ENCODE measurements at regions not wholly inside any gene's neighbourhood (a gene's known extent, or its start where the extent isn't known, plus 50 kb on each side); places are given as distances from the start of the nearest gene placed in this dataset.
"Not testable (repeated sequence)": the region's sequence is repeated elsewhere in the genome, so short reads cannot be mapped to it uniquely, and the experiment has no call there.

GRCh38 chr3:22704166-22704565, 499.0 kb upstream of the UBE2E2 start:
- H2BK12ac ChIP-seq (ENCODE audit: low read length): no peak overlapping the region
- no peak overlapping the region for H4K8ac ChIP-seq (ENCODE audit: low read depth, low read length)
- H3K79me2 ChIP-seq (ENCODE audit: control insufficient read depth, insufficient read depth, low read length, poor library complexity): no peaks in the 10 kb centered on the region
- H3K4ac ChIP-seq (ENCODE audit: low read depth, low read length): no peak overlapping the region
- H4K91ac ChIP-seq (ENCODE audit: low read depth, low read length): no peak overlapping the region
- H3K4me2 ChIP-seq (ENCODE audit: low read length): no peak overlapping the region
- H3K27me3 ChIP-seq (ENCODE audit: insufficient read depth, low read length): no peaks in the 10 kb centered on the region
- no peak overlapping the region for H2BK5ac ChIP-seq (ENCODE audit: low read depth, low read length, poor library complexity)
- DNase-seq: no peak
- no peaks in the 10 kb centered on the region for H3K79me1 ChIP-seq (ENCODE audit: low read length)
- no peak overlapping the region for H3K14ac ChIP-seq (ENCODE audit: low read length)
- no peak overlapping the region for H3K18ac ChIP-seq (ENCODE audit: low read length)
- no peaks in the 10 kb centered on the region for H3K36me3 ChIP-seq (ENCODE audit: control insufficient read depth in 1 of 2, insufficient read depth in 2 of 2, low read length in 2 of 2)
- H3K4me1 ChIP-seq (ENCODE audit: control insufficient read depth in 1 of 2, insufficient read depth in 2 of 2, low read length in 2 of 2): no peaks in the 10 kb centered on the region
- H3K27ac ChIP-seq (ENCODE audit: low read depth, low read length): no peak overlapping the region
- peaks cover 6% of the 10 kb centered on the region for H3K9me3 ChIP-seq (ENCODE audit: insufficient read depth, low read depth, low read length)
- H2BK120ac ChIP-seq (ENCODE audit: insufficient read depth, low read length, poor library complexity): no peak overlapping the region
- no peak overlapping the region for H2AFZ ChIP-seq (ENCODE audit: insufficient read depth, low read length, poor library complexity)
- WGBS (ENCODE audit: extremely low coverage, insufficient coverage, insufficient read length): no CpG with 5 or more reads among the region's 3 CpGs
- no peak overlapping the region for H3K23ac ChIP-seq (ENCODE audit: low read length)
- H3K9ac ChIP-seq (ENCODE audit: low read length): no peak overlapping the region
- H3K4me3 ChIP-seq (ENCODE audit: low read depth, low read length): no peak overlapping the region
- no peak overlapping the region for H2AK5ac ChIP-seq (ENCODE audit: low read length)
- no peak overlapping the region for H4K12ac ChIP-seq (ENCODE audit: low read depth, low read length)

- no peak overlapping the region for H4K91ac ChIP-seq (ENCODE audit: low read depth, low read length)
- H3K79me1 ChIP-seq (ENCODE audit: low read length): no peaks in the 10 kb centered on the region
- H2BK12ac ChIP-seq (ENCODE audit: low read length): no peak overlapping the region
- no peaks in the 10 kb centered on the region for H3K36me3 ChIP-seq (ENCODE audit: control insufficient read depth in 1 of 2, insufficient read depth in 2 of 2, low read length in 2 of 2)
- no peak overlapping the region for H2BK5ac ChIP-seq (ENCODE audit: low read depth, low read length, poor library complexity)
- no peak overlapping the region for H2AK5ac ChIP-seq (ENCODE audit: low read length)
- H3K4me3 ChIP-seq (ENCODE audit: low read depth, low read length): no peak overlapping the region
- no peak overlapping the region for H3K14ac ChIP-seq (ENCODE audit: low read length)
- no CpG with 5 or more reads among the region's 6 CpGs for WGBS (ENCODE audit: extremely low coverage, insufficient coverage, insufficient read length)
- H3K23ac ChIP-seq (ENCODE audit: low read length): no peak overlapping the region
- no peak overlapping the region for H3K27ac ChIP-seq (ENCODE audit: low read depth, low read length)
- no peak overlapping the region for H2AFZ ChIP-seq (ENCODE audit: insufficient read depth, low read length, poor library complexity)
- no peak overlapping the region for H3K4me2 ChIP-seq (ENCODE audit: low read length)
- H3K4me1 ChIP-seq (ENCODE audit: control insufficient read depth in 1 of 2, insufficient read depth in 2 of 2, low read length in 2 of 2): no peaks in the 10 kb centered on the region
- no peaks in the 10 kb centered on the region for H3K79me2 ChIP-seq (ENCODE audit: control insufficient read depth, insufficient read depth, low read length, poor library complexity)
- no peaks in the 10 kb centered on the region for H3K27me3 ChIP-seq (ENCODE audit: insufficient read depth, low read length)
- no peak overlapping the region for H3K4ac ChIP-seq (ENCODE audit: low read depth, low read length)
- no peak overlapping the region for H4K8ac ChIP-seq (ENCODE audit: low read depth, low read length)
- no peak overlapping the region for H4K12ac ChIP-seq (ENCODE audit: low read depth, low read length)
- H2BK120ac ChIP-seq (ENCODE audit: insufficient read depth, low read length, poor library complexity): no peak overlapping the region
- no peak overlapping the region for H3K18ac ChIP-seq (ENCODE audit: low read length)
- H3K9me3 ChIP-seq (ENCODE audit: insufficient read depth, low read depth, low read length): peaks cover 6% of the 10 kb centered on the region
- H3K9ac ChIP-seq (ENCODE audit: low read length): no peak overlapping the region
- DNase-seq: no peak
Observed at GRCh38 chr3:22704571-22705354, 498.4 kb upstream of the UBE2E2 start.

- H3K4me2 ChIP-seq (ENCODE audit: low read length); H3K23ac ChIP-seq (ENCODE audit: low read length): not testable (repeated sequence)
Observed at GRCh38 chr3:22706922-22707321, 496.2 kb upstream of the UBE2E2 start.

GRCh38 chr3:22713936-22714335, 489.2 kb upstream of the UBE2E2 start:
- H4K91ac ChIP-seq (ENCODE audit: low read depth, low read length): no peak overlapping the region
- no peaks in the 10 kb centered on the region for H3K4me1 ChIP-seq (ENCODE audit: control insufficient read depth in 1 of 2, insufficient read depth in 2 of 2, low read length in 2 of 2)
- H3K79me2 ChIP-seq (ENCODE audit: control insufficient read depth, insufficient read depth, low read length, poor library complexity): no peaks in the 10 kb centered on the region
- H4K8ac ChIP-seq (ENCODE audit: low read depth, low read length): no peak overlapping the region
- H3K9ac ChIP-seq (ENCODE audit: low read length): no peak overlapping the region
- H4K12ac ChIP-seq (ENCODE audit: low read depth, low read length): no peak overlapping the region
- H2BK120ac ChIP-seq (ENCODE audit: insufficient read depth, low read length, poor library complexity): no peak overlapping the region
- H3K4ac ChIP-seq (ENCODE audit: low read depth, low read length): no peak overlapping the region
- no peak overlapping the region for H2BK5ac ChIP-seq (ENCODE audit: low read depth, low read length, poor library complexity)
- no peak overlapping the region for H3K18ac ChIP-seq (ENCODE audit: low read length)
- H3K4me3 ChIP-seq (ENCODE audit: low read depth, low read length): no peak overlapping the region
- WGBS (ENCODE audit: extremely low coverage, insufficient coverage, insufficient read length): no CpG with 5 or more reads among the region's 3 CpGs
- H3K27me3 ChIP-seq (ENCODE audit: insufficient read depth, low read length): no peaks in the 10 kb centered on the region
- no peak overlapping the region for H2BK12ac ChIP-seq (ENCODE audit: low read length)
- no peak overlapping the region for H3K27ac ChIP-seq (ENCODE audit: low read depth, low read length)
- H3K9me3 ChIP-seq (ENCODE audit: insufficient read depth, low read depth, low read length): no peaks in the 10 kb centered on the region
- no peak overlapping the region for H3K23ac ChIP-seq (ENCODE audit: low read length)
- no peaks in the 10 kb centered on the region for H3K36me3 ChIP-seq (ENCODE audit: control insufficient read depth in 1 of 2, insufficient read depth in 2 of 2, low read length in 2 of 2)
- no peak overlapping the region for H3K4me2 ChIP-seq (ENCODE audit: low read length)
- peak; percentile 64 to 84 for DNase-seq
- H2AFZ ChIP-seq (ENCODE audit: insufficient read depth, low read length, poor library complexity): no peak overlapping the region
- H3K14ac ChIP-seq (ENCODE audit: low read length): no peak overlapping the region
- no peaks in the 10 kb centered on the region for H3K79me1 ChIP-seq (ENCODE audit: low read length)
- no peak overlapping the region for H2AK5ac ChIP-seq (ENCODE audit: low read length)

More at GRCh38 chr3:22706922-22707321, 496.2 kb upstream of the UBE2E2 start:
- H2AFZ ChIP-seq (ENCODE audit: insufficient read depth, low read length, poor library complexity); H3K4ac ChIP-seq (ENCODE audit: low read depth, low read length); H4K12ac ChIP-seq (ENCODE audit: low read depth, low read length); H3K27me3 ChIP-seq (ENCODE audit: insufficient read depth, low read length); H2BK120ac ChIP-seq (ENCODE audit: insufficient read depth, low read length, poor library complexity); H3K9ac ChIP-seq (ENCODE audit: low read length); H4K91ac ChIP-seq (ENCODE audit: low read depth, low read length); H4K8ac ChIP-seq (ENCODE audit: low read depth, low read length); H3K27ac ChIP-seq (ENCODE audit: low read depth, low read length); H2BK5ac ChIP-seq (ENCODE audit: low read depth, low read length, poor library complexity); H2AK5ac ChIP-seq (ENCODE audit: low read length); H3K79me2 ChIP-seq (ENCODE audit: control insufficient read depth, insufficient read depth, low read length, poor library complexity); H2BK12ac ChIP-seq (ENCODE audit: low read length); H3K9me3 ChIP-seq (ENCODE audit: insufficient read depth, low read depth, low read length); DNase-seq; H3K36me3 ChIP-seq (ENCODE audit: control insufficient read depth in 1 of 2, insufficient read depth in 2 of 2, low read length in 2 of 2); H3K79me1 ChIP-seq (ENCODE audit: low read length); H3K14ac ChIP-seq (ENCODE audit: low read length); H3K4me1 ChIP-seq (ENCODE audit: control insufficient read depth in 1 of 2, insufficient read depth in 2 of 2, low read length in 2 of 2); H3K18ac ChIP-seq (ENCODE audit: low read length); H3K4me3 ChIP-seq (ENCODE audit: low read depth, low read length): not testable (repeated sequence)
- no CpG with 5 or more reads among the region's 10 CpGs for WGBS (ENCODE audit: extremely low coverage, insufficient coverage, insufficient read length)
